WTC11 (cell line): ENCODE measurements at regions not wholly inside any gene's neighbourhood (a gene's known extent, or its start where the extent isn't known, plus 50 kb on each side); places are given as distances from the start of the nearest gene placed in this dataset.

ENCODE experiments used
- HMGXB4 ChIP-seq: sonication (generic); formaldehyde crosslinking; IDR thresholded peaks from 2 replicates; pipeline ENCODE4 v1.8.1; 2023; ENCODE audit warnings: mild to moderate bottlenecking, moderate library complexity, missing genetic modification reagents
- JUN ChIP-seq: sonication (generic); formaldehyde crosslinking; IDR thresholded peaks from 2 replicates; pipeline ENCODE4 v1.8.0; 2023; ENCODE audit warnings: mild to moderate bottlenecking, missing genetic modification reagents
- MAX ChIP-seq: sonication (generic); formaldehyde crosslinking; IDR thresholded peaks from 2 replicates; pipeline ENCODE4 v1.8.0; 2022; ENCODE audit warnings: mild to moderate bottlenecking, missing genetic modification reagents
- MLX ChIP-seq: sonication (generic); formaldehyde crosslinking; IDR thresholded peaks from 2 replicates; pipeline ENCODE4 v1.8.1; 2023; ENCODE audit warnings: mild to moderate bottlenecking, missing genetic modification reagents, moderate library complexity
- PRRX2 ChIP-seq: fragments of 250-450 bp; sonication (Bioruptor Pico); IDR thresholded peaks from 2 replicates; pipeline ENCODE4 v1.8.0; 2021; ENCODE audit warnings: mild to moderate bottlenecking
- RORB ChIP-seq: fragments of 250-450 bp; sonication (Bioruptor Pico); IDR thresholded peaks from 2 replicates; pipeline ENCODE4 v1.9.0; 2021; ENCODE audit warnings: mild to moderate bottlenecking
- TCF7 ChIP-seq: sonication (generic); formaldehyde crosslinking; IDR thresholded peaks from 2 replicates; pipeline ENCODE4 v1.8.0; 2022; ENCODE audit warnings: mild to moderate bottlenecking, low read depth, missing genetic modification reagents, moderate library complexity
- USF2 ChIP-seq: sonication (generic); formaldehyde crosslinking; IDR thresholded peaks from 2 replicates; pipeline ENCODE4 v1.8.1; 2023; ENCODE audit warnings: mild to moderate bottlenecking, missing genetic modification reagents, moderate library complexity
- ZNF396 ChIP-seq: fragments of 250-450 bp; sonication (Bioruptor Pico); IDR thresholded peaks from 2 replicates; pipeline ENCODE4 v1.8.0; 2021; ENCODE audit warnings: mild to moderate bottlenecking, moderate library complexity, borderline replicate concordance
- TF ChIP-seq, protein P1 (sequence below): fragments of 200-600 bp; IDR thresholded peaks from 2 replicates; pipeline ENCODE4 v1.8.0; 2022; ENCODE audit warnings: antibody characterized with exemption
- TF ChIP-seq, protein P2 (sequence below): fragments of 250-450 bp; sonication (Bioruptor Pico); conservative IDR thresholded peaks from 2 replicates; pipeline ENCODE4 v1.9.0; 2021; ENCODE audit warnings: mild to moderate bottlenecking
- TF ChIP-seq, protein P3 (sequence below): sonication (generic); formaldehyde crosslinking; conservative IDR thresholded peaks from 2 replicates; pipeline ENCODE4 v1.8.1; 2022; ENCODE audit warnings: mild to moderate bottlenecking, missing genetic modification reagents

GRCh38 chr10:78914502-78915189, 154.1 kb upstream of the ZMIZ1 start:
- TF ChIP-seq, protein P1, sequence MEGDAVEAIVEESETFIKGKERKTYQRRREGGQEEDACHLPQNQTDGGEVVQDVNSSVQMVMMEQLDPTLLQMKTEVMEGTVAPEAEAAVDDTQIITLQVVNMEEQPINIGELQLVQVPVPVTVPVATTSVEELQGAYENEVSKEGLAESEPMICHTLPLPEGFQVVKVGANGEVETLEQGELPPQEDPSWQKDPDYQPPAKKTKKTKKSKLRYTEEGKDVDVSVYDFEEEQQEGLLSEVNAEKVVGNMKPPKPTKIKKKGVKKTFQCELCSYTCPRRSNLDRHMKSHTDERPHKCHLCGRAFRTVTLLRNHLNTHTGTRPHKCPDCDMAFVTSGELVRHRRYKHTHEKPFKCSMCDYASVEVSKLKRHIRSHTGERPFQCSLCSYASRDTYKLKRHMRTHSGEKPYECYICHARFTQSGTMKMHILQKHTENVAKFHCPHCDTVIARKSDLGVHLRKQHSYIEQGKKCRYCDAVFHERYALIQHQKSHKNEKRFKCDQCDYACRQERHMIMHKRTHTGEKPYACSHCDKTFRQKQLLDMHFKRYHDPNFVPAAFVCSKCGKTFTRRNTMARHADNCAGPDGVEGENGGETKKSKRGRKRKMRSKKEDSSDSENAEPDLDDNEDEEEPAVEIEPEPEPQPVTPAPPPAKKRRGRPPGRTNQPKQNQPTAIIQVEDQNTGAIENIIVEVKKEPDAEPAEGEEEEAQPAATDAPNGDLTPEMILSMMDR = no peak
- no peak for TF ChIP-seq RORB (CRISPR knock-in tag)
- TF ChIP-seq MAX (CRISPR knock-in tag) = no peak
- TF ChIP-seq PRRX2 (CRISPR knock-in tag) = no peak
- TF ChIP-seq MLX (CRISPR knock-in tag) = no peak
- no peak for TF ChIP-seq HMGXB4
- no peak for TF ChIP-seq TCF7 (CRISPR knock-in tag)
- no peak for TF ChIP-seq JUN (CRISPR knock-in tag)
- TF ChIP-seq, protein P2, sequence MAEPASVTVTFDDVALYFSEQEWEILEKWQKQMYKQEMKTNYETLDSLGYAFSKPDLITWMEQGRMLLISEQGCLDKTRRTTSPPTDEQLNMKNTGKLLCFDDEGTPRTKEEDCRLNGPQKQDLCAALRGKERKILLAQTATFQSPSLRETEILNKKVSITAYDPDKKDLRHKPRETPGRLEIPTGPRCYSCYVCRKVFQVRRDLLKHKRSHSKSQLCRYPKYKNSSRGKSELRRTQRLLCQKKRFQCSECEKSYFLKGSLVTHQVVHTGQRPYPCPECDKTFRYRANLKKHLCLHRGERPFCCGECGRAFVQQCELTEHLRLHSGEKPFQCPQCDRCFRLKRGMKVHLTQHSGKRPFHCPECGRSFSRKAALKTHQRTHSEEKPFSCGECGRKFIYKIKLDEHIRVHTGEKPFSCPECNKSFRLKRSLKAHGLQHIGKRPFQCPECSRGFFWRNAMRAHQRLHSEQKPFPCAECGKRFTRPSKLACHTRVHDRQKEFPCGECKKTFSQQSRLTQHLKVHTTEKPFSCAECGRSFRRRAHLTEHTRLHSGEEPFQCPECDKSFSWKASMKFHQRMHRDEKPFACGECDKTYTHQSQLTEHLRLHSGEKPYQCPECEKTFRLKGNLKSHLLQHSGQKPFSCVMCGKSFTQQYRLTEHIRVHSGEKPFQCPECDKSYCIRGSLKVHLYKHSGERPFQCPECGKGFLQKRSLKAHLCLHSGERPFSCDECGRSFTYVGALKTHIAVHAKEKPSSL (CRISPR knock-in tag) = no peak
- no peak for TF ChIP-seq USF2 (CRISPR knock-in tag)
- no peak for TF ChIP-seq ZNF396 (CRISPR knock-in tag)
- TF ChIP-seq, protein P3, sequence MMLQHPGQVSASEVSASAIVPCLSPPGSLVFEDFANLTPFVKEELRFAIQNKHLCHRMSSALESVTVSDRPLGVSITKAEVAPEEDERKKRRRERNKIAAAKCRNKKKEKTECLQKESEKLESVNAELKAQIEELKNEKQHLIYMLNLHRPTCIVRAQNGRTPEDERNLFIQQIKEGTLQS (CRISPR knock-in tag) = no peak
